Body of pancreas (tissue), 4 donors: ENCODE measurements at regions not wholly inside any gene's neighbourhood (a gene's known extent, or its start where the extent isn't known, plus 50 kb on each side); places are given as distances from the start of the nearest gene placed in this dataset.
"Not testable (repeated sequence)": the region's sequence is repeated elsewhere in the genome, so short reads cannot be mapped to it uniquely, and the experiment has no call there.

Experiments used
- POLR2A ChIP-seq, 3 donors: fragments of 450-650 bp; IDR thresholded peaks; one replicate each; pipeline ENCODE4 v1.6.1; 2016; ENCODE audit warnings: antibody characterized with exemption in 3 of 3, mild to moderate bottlenecking in 2 of 3
- TF ChIP-seq, protein P1 (sequence below), 7 experiments: fragments of 450-650 bp in 4 of 7; fragments of 200-600 bp in 3 of 7; sonication (generic) in 3 of 7; IDR thresholded peaks; one replicate each; pipeline ENCODE4 v1.5.1; 2016 to 2019; ENCODE audit warnings: antibody characterized with exemption in 7 of 7

DNA sequence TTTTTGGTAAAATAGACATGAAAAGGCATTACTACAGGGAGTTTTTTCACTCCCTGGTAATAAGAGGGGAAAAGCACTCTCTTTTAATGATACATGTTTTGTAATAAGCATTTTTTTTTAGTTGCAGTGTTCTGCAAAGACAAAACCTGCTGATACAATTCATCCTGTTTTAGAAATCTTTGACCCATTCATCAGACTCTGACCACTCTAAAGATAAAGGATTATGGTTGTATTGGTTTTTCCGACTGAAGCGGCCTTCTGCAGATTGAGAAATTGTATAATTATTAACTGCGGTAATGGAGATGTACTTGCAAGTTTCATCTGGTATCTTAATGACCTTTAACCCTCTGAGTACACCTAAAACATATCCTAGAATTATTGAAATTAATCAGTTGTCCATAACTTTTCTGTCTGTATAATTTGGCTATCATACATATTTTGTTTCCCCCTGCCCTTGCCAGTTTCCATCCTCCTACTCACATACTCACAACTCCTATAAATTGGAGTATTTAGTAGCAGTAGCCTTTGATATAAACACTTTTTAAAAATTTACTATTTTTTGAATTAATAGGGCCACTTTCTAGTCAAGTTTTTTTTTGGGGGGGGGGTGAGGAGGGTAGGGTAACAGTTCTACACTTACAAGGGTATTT, 79.4 kb downstream of the SYT15B start:
- TF ChIP-seq, protein P1, sequence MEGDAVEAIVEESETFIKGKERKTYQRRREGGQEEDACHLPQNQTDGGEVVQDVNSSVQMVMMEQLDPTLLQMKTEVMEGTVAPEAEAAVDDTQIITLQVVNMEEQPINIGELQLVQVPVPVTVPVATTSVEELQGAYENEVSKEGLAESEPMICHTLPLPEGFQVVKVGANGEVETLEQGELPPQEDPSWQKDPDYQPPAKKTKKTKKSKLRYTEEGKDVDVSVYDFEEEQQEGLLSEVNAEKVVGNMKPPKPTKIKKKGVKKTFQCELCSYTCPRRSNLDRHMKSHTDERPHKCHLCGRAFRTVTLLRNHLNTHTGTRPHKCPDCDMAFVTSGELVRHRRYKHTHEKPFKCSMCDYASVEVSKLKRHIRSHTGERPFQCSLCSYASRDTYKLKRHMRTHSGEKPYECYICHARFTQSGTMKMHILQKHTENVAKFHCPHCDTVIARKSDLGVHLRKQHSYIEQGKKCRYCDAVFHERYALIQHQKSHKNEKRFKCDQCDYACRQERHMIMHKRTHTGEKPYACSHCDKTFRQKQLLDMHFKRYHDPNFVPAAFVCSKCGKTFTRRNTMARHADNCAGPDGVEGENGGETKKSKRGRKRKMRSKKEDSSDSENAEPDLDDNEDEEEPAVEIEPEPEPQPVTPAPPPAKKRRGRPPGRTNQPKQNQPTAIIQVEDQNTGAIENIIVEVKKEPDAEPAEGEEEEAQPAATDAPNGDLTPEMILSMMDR (IDR thresholded peaks at IDR 0.05), result not testable (repeated sequence)
- TF ChIP-seq POLR2A (IDR thresholded peaks at IDR 0.05), result not testable (repeated sequence)
